SU-DHL-6 (cell line): ENCODE measurements at regions not wholly inside any gene's neighbourhood (a gene's known extent, or its start where the extent isn't known, plus 50 kb on each side); places are given as distances from the start of the nearest gene placed in this dataset.

Experiments
- H2AFZ ChIP-seq: fragments of 200-600 bp; sonication (generic); 2 replicates; pipeline ENCODE4 v1.6.1; 2014; ENCODE audit warnings: low read depth, mild to moderate bottlenecking, moderate library complexity, mixed read lengths, antibody characterized with exemption, low read length; ENCODE audit not compliant: severe bottlenecking
- H3F3A ChIP-seq: fragments of 200-600 bp; shearing (Covaris generic); 2 replicates; pipeline ENCODE4 v1.6.0; 2016; ENCODE audit warnings: antibody characterized with exemption, mild to moderate bottlenecking; ENCODE audit not compliant: insufficient read depth
- H3K27ac ChIP-seq: fragments of 200-600 bp; sonication (generic); 2 replicates; pipeline ENCODE4 v1.5.1; 2016; ENCODE audit warnings: low read depth, mild to moderate bottlenecking, low read length, moderate library complexity, mixed read lengths
- H3K27me3 ChIP-seq: fragments of 200-600 bp; sonication (generic), shearing (Covaris generic); 2 replicates; pipeline ENCODE4 v1.6.0; 2014; ENCODE audit warnings: mild to moderate bottlenecking, low read length
- H3K36me3 ChIP-seq: fragments of 200-600 bp; sonication (generic); 2 replicates; pipeline ENCODE4 v1.6.1; 2014; ENCODE audit warnings: mild to moderate bottlenecking, low read length, mixed read lengths
- H3K4me2 ChIP-seq: fragments of 300-600, 200-600 bp; shearing (Covaris generic), sonication (generic); 2 replicates; pipeline ENCODE4 v1.6.0; 2014; ENCODE audit warnings: low read length, low read depth, mild to moderate bottlenecking; ENCODE audit not compliant: poor library complexity, severe bottlenecking
- H3K4me3 ChIP-seq: fragments of 200-600 bp; sonication (generic); 2 replicates; pipeline ENCODE4 v1.5.1; 2014; ENCODE audit warnings: antibody characterized with exemption, low read length, mild to moderate bottlenecking, mixed read lengths; ENCODE audit not compliant: insufficient read depth, poor library complexity, severe bottlenecking
- H3K79me2 ChIP-seq: fragments of 200-600 bp; sonication (generic); 2 replicates; pipeline ENCODE4 v1.6.1; 2014; ENCODE audit warnings: mild to moderate bottlenecking, low read length, moderate library complexity; ENCODE audit not compliant: insufficient read depth
- H3K9ac ChIP-seq: fragments of 200-600 bp; sonication (generic); 2 replicates; pipeline ENCODE4 v1.7.0; 2014; ENCODE audit warnings: mild to moderate bottlenecking, low read length
- H3K9me2 ChIP-seq: fragments of 200-600 bp; sonication (generic); replicated peaks from 2 replicates; pipeline ENCODE4 v1.6.1; 2014; ENCODE audit warnings: low read length; ENCODE audit not compliant: insufficient read depth
- H3K9me3 ChIP-seq: fragments of 200-600 bp; sonication (generic); 2 replicates; pipeline ENCODE4 v1.6.1; 2014; ENCODE audit warnings: low read length, mixed read lengths; ENCODE audit not compliant: insufficient read depth
- H4K20me1 ChIP-seq: fragments of 200-600 bp; sonication (generic); 2 replicates; pipeline ENCODE4 v1.6.1; 2014; ENCODE audit warnings: low read depth, mild to moderate bottlenecking, antibody characterized with exemption, low read length, moderate library complexity, mixed read lengths
- CTCF ChIP-seq: fragments of 200-600 bp; sonication (generic); IDR thresholded peaks from one replicate; pipeline ENCODE4 v1.5.1; 2017; ENCODE audit warnings: antibody characterized with exemption, mild to moderate bottlenecking, low read length, moderate library complexity; ENCODE audit not compliant: insufficient read depth, poor library complexity, severe bottlenecking
- EZH2phosphoT487 ChIP-seq: fragments of 200-600 bp; sonication (generic), shearing (Covaris generic); conservative IDR thresholded peaks from 2 replicates; pipeline ENCODE4 v1.6.1; 2018; ENCODE audit warnings: mild to moderate bottlenecking, antibody characterized with exemption, low read length, moderate library complexity, mixed read lengths

GRCh38 chr6:157770946-157771345 lies 52.1 kb upstream of the SNX9 start:
- Histone ChIP-seq H2AFZ (no peak overlapping the region), H3K27ac (no peak overlapping the region), H4K20me1 (no peaks in the 10 kb centered on the region), H3K79me2 (no peaks in the 10 kb centered on the region), H3F3A (no peaks in the 10 kb centered on the region), H3K9me2 (no peaks in the 10 kb centered on the region), H3K9ac (no peak overlapping the region), H3K27me3 (no peaks in the 10 kb centered on the region), H3K9me3 (no peaks in the 10 kb centered on the region), H3K36me3 (no peaks in the 10 kb centered on the region), H3K4me3 (no peak overlapping the region), H3K4me2 (no peak overlapping the region)
- TF ChIP-seq CTCF = no peak
- no peak for TF ChIP-seq EZH2phosphoT487

GRCh38 chr6:157772820-157773219 lies 50.2 kb upstream of the SNX9 start:
- no peak for TF ChIP-seq EZH2phosphoT487
- no peak for TF ChIP-seq CTCF
- no peaks in the 10 kb centered on the region for H3K36me3 ChIP-seq
- H3K27me3 ChIP-seq = no peaks in the 10 kb centered on the region
- no peak overlapping the region for H3K27ac ChIP-seq
- no peaks in the 10 kb centered on the region for H3K79me2 ChIP-seq
- no peaks in the 10 kb centered on the region for H3F3A ChIP-seq
- H3K4me2 ChIP-seq = no peak overlapping the region
- H2AFZ ChIP-seq = no peak overlapping the region
- H3K9me2 ChIP-seq = no peaks in the 10 kb centered on the region
- H3K9me3 ChIP-seq = no peaks in the 10 kb centered on the region
- H3K4me3 ChIP-seq = no peak overlapping the region
- H3K9ac ChIP-seq = no peak overlapping the region
- no peaks in the 10 kb centered on the region for H4K20me1 ChIP-seq
